Glutamatergic neuron (in vitro differentiated cells): ENCODE measurements at regions not wholly inside any gene's neighbourhood (a gene's known extent, or its start where the extent isn't known, plus 50 kb on each side); places are given as distances from the start of the nearest gene placed in this dataset.

Source experiments
- DNase-seq: peaks from one replicate; pipeline ENCODE4 v3.0.0; 2022
- H3K27ac Mint-ChIP-seq: one replicate; pipeline ENCODE4 v1.8.0; 2020; ENCODE audit warnings: mild to moderate bottlenecking, mixed read lengths, inconsistent platforms; ENCODE audit not compliant: unreplicated experiment
- H3K27me3 Mint-ChIP-seq: one replicate; pipeline ENCODE4 v1.8.0; 2020; ENCODE audit warnings: mild to moderate bottlenecking, moderate library complexity, mixed read lengths, inconsistent platforms; ENCODE audit not compliant: unreplicated experiment
- H3K36me3 Mint-ChIP-seq: one replicate; pipeline ENCODE4 v1.8.0; 2020; ENCODE audit warnings: mild to moderate bottlenecking, mixed read lengths, inconsistent platforms; ENCODE audit not compliant: unreplicated experiment
- H3K4me1 Mint-ChIP-seq: one replicate; pipeline ENCODE4 v1.8.0; 2020; ENCODE audit warnings: mild to moderate bottlenecking, low read depth, mixed read lengths, inconsistent platforms; ENCODE audit not compliant: unreplicated experiment
- H3K4me3 Mint-ChIP-seq: one replicate; pipeline ENCODE4 v1.8.0; 2020; ENCODE audit warnings: mild to moderate bottlenecking, mixed read lengths, inconsistent platforms; ENCODE audit not compliant: unreplicated experiment
- H3K9me3 Mint-ChIP-seq: one replicate; pipeline ENCODE4 v1.8.0; 2020; ENCODE audit warnings: mild to moderate bottlenecking, moderate library complexity, mixed read lengths, inconsistent platforms; ENCODE audit not compliant: unreplicated experiment
- TF ChIP-seq, protein P1 (sequence below): fragments of 200-600 bp; sonication (generic); IDR thresholded peaks from one replicate; pipeline ENCODE4 v1.5.0; 2021; ENCODE audit not compliant: partially characterized antibody, unreplicated experiment

DNA sequence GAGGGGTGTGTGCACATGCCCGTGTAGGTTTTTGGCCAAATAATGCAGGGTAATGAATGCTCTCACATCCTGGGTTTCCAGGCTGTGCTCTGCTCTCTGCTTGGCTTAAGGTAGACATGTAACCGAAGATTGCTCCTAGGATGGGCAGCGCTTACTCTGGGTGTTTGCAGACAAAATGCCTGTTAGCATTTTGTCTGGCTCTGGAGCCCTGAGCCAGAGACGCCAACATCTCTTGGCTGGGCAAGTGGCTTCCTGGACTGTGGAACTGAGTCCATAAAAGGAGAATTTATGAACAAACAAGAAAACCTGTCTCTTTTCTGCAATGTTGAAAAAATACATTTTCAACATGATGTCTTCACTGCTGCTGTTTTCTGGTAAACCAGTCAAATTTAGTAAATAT, 96.0 kb upstream of the TSPAN2 start:
- TF ChIP-seq, protein P1, sequence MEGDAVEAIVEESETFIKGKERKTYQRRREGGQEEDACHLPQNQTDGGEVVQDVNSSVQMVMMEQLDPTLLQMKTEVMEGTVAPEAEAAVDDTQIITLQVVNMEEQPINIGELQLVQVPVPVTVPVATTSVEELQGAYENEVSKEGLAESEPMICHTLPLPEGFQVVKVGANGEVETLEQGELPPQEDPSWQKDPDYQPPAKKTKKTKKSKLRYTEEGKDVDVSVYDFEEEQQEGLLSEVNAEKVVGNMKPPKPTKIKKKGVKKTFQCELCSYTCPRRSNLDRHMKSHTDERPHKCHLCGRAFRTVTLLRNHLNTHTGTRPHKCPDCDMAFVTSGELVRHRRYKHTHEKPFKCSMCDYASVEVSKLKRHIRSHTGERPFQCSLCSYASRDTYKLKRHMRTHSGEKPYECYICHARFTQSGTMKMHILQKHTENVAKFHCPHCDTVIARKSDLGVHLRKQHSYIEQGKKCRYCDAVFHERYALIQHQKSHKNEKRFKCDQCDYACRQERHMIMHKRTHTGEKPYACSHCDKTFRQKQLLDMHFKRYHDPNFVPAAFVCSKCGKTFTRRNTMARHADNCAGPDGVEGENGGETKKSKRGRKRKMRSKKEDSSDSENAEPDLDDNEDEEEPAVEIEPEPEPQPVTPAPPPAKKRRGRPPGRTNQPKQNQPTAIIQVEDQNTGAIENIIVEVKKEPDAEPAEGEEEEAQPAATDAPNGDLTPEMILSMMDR: no peak
- H3K36me3 Mint-ChIP-seq: no peaks in the 10 kb centered on the region
- peaks cover 7% of the 10 kb centered on the region for H3K27me3 Mint-ChIP-seq
- no peak overlapping the region for H3K27ac Mint-ChIP-seq
- no peak overlapping the region for H3K4me3 Mint-ChIP-seq
- H3K4me1 Mint-ChIP-seq: no peaks in the 10 kb centered on the region
- no peak for DNase-seq
- H3K9me3 Mint-ChIP-seq: peaks cover 2% of the 10 kb centered on the region

- Mint-ChIP-seq H3K36me3 (no peaks in the 10 kb centered on the region), H3K4me1 (no peaks in the 10 kb centered on the region)
- TF ChIP-seq, protein P1: no peak
Observed at GRCh38 chr1:115184951-115185331, 95.6 kb upstream of the TSPAN2 start.

GRCh38 chr1:115184260-115184950, 95.1 kb upstream of the TSPAN2 start:
- TF ChIP-seq, protein P1: no peak
- Mint-ChIP-seq H3K27me3 (peaks cover 7% of the 10 kb centered on the region), H3K4me1 (no peaks in the 10 kb centered on the region), H3K9me3 (peaks cover 2% of the 10 kb centered on the region), H3K36me3 (no peaks in the 10 kb centered on the region), H3K4me3 (no peak overlapping the region), H3K27ac (no peak overlapping the region)
- DNase-seq: no peak

More at GRCh38 chr1:115184951-115185331, 95.6 kb upstream of the TSPAN2 start:
- Mint-ChIP-seq H3K27me3 (peaks cover 7% of the 10 kb centered on the region), H3K4me3 (no peak overlapping the region), H3K27ac (no peak overlapping the region), H3K9me3 (peaks cover 2% of the 10 kb centered on the region)
- no peak for DNase-seq

- H3K36me3 Mint-ChIP-seq: no peaks in the 10 kb centered on the region
- no peak overlapping the region for H3K4me3 Mint-ChIP-seq
- TF ChIP-seq, protein P1: no peak
- peaks cover 7% of the 10 kb centered on the region for H3K27me3 Mint-ChIP-seq
- no peak overlapping the region for H3K27ac Mint-ChIP-seq
- DNase-seq: no peak
- no peaks in the 10 kb centered on the region for H3K4me1 Mint-ChIP-seq
- H3K9me3 Mint-ChIP-seq: peaks cover 2% of the 10 kb centered on the region
Observed at GRCh38 chr1:115183721-115184259, 94.5 kb upstream of the TSPAN2 start.

DNA sequence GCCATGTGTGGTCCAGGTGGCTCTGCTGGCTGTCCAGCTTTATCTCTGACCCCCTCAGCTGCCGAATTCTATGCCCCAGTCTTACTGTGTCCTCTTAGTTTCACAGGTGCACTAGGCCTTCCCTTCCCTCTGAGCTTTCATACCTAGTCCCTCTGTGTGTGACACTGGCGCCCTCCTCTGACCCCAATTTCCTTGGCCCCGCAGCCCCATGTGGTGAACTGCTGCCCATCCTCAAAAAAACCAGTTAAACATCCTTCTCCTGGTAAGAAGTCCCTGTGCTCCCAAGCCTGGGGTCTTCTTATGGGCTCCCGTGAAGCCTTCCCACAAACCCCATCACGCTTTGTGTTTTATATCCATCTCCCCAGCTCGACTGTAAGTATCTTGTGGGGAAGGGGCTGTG, 93.9 kb upstream of the TSPAN2 start:
- H3K4me1 Mint-ChIP-seq: no peaks in the 10 kb centered on the region
- H3K36me3 Mint-ChIP-seq: no peaks in the 10 kb centered on the region
- no peak overlapping the region for H3K27ac Mint-ChIP-seq
- no peak overlapping the region for H3K4me3 Mint-ChIP-seq
- DNase-seq: no peak
- H3K27me3 Mint-ChIP-seq: peaks cover 7% of the 10 kb centered on the region
- TF ChIP-seq, protein P1: no peak
- peaks cover 2% of the 10 kb centered on the region for H3K9me3 Mint-ChIP-seq
